CD14-positive monocyte (primary cell): ENCODE measurements at regions not wholly inside any gene's neighbourhood (a gene's known extent, or its start where the extent isn't known, plus 50 kb on each side); places are given as distances from the start of the nearest gene placed in this dataset.

Experiments used
- DNase-seq, 3 donors: peaks; one replicate each; pipeline ENCODE4 v3.0.0-alpha.2; 2011 to 2022
- H2AFZ ChIP-seq: 2 replicates; pipeline ENCODE4 v1.6.0; 2012; ENCODE audit warnings: mild to moderate bottlenecking, low read depth, low read length, inconsistent platforms; ENCODE audit not compliant: insufficient read depth, poor library complexity, severe bottlenecking
- H3K27ac ChIP-seq, 2 donors: 1 replicate in 1 of 2; 2 replicates in 1 of 2; pipeline ENCODE4 v1.5.1; 2012 to 2013; ENCODE audit warnings: low read length in 2 of 2, control low read depth in 1 of 2, inconsistent platforms in 1 of 2, low read depth in 1 of 2, mild to moderate bottlenecking in 1 of 2
- H3K27me3 ChIP-seq, 2 donors: one replicate each; pipeline versions ENCODE4 v1.6.0 to v1.6.1; 2011 to 2013; ENCODE audit warnings: low read length in 2 of 2; ENCODE audit not compliant: control insufficient read depth in 2 of 2, insufficient read depth in 2 of 2
- H3K36me3 ChIP-seq, 2 donors: replicated peaks in 1 of 2; 1 replicate in 1 of 2; 2 replicates in 1 of 2; pipeline versions ENCODE4 v1.5.1 to v1.6.1; 2012 to 2013; ENCODE audit warnings: low read length in 2 of 2, control low read depth in 1 of 2, inconsistent platforms in 1 of 2, mild to moderate bottlenecking in 1 of 2; ENCODE audit not compliant: insufficient read depth in 2 of 2, control insufficient read depth in 1 of 2
- H3K4me1 ChIP-seq, 2 donors: 1 replicate in 1 of 2; 2 replicates in 1 of 2; pipeline versions ENCODE4 v1.5.1 to v1.6.1; 2012 to 2013; ENCODE audit warnings: low read length in 2 of 2, control low read depth in 1 of 2, inconsistent platforms in 1 of 2, mild to moderate bottlenecking in 1 of 2, moderate library complexity in 1 of 2; ENCODE audit not compliant: insufficient read depth in 2 of 2, control insufficient read depth in 1 of 2
- H3K4me2 ChIP-seq: replicated peaks from 2 replicates; pipeline ENCODE3; 2012; ENCODE audit warnings: low read length, moderate library complexity, mild to moderate bottlenecking; ENCODE audit not compliant: poor library complexity, severe bottlenecking; ENCODE audit errors: extremely low read depth
- H3K4me3 ChIP-seq, 3 experiments: fragments of 200-600 bp in 1 of 3; sonication (generic) in 1 of 3; replicated peaks in 1 of 3; 1 replicate in 2 of 3; 2 replicates in 1 of 3; pipeline ENCODE4 v1.5.1; 2011 to 2013; ENCODE audit warnings: low read length in 3 of 3, mild to moderate bottlenecking in 3 of 3, control low read depth in 2 of 3, low read depth in 2 of 3, inconsistent platforms in 1 of 3, moderate library complexity in 1 of 3
- H3K79me2 ChIP-seq: 2 replicates; pipeline ENCODE4 v1.6.0; 2012; ENCODE audit warnings: mild to moderate bottlenecking, control low read depth, inconsistent platforms, low read length, moderate library complexity; ENCODE audit not compliant: insufficient read depth
- H3K9ac ChIP-seq: 2 replicates; pipeline ENCODE4 v1.6.0; 2017; ENCODE audit warnings: low read length, mild to moderate bottlenecking; ENCODE audit not compliant: insufficient read depth, poor library complexity, severe bottlenecking
- H3K9me3 ChIP-seq, 2 donors: replicated peaks in 1 of 2; 1 replicate in 1 of 2; 2 replicates in 1 of 2; pipeline versions ENCODE4 v1.5.1 to v1.6.1; 2012 to 2013; ENCODE audit warnings: low read length in 2 of 2, control low read depth in 1 of 2; ENCODE audit not compliant: control insufficient read depth in 1 of 2, insufficient read depth in 1 of 2
- H4K20me1 ChIP-seq: 2 replicates; pipeline ENCODE4 v1.6.0; 2012; ENCODE audit warnings: mild to moderate bottlenecking, low read length, control low read depth, moderate library complexity; ENCODE audit not compliant: insufficient read depth
- H3K27ac Mint-ChIP-seq, 7 donors: one replicate each; pipeline ENCODE4 v1.8.0; 2020; ENCODE audit warnings: mild to moderate bottlenecking in 7 of 7, mixed read lengths in 7 of 7, moderate library complexity in 6 of 7, inconsistent platforms in 2 of 7
- H3K27me3 Mint-ChIP-seq, 3 donors: one replicate each; pipeline ENCODE4 v1.8.0; 2021 to 2022; ENCODE audit warnings: low read depth in 3 of 3, mild to moderate bottlenecking in 3 of 3, mixed read lengths in 3 of 3, moderate library complexity in 3 of 3, inconsistent platforms in 1 of 3
- H3K36me3 Mint-ChIP-seq, 2 donors: one replicate each; pipeline ENCODE4 v1.8.0; 2020; ENCODE audit warnings: mixed read lengths in 2 of 2, inconsistent platforms in 1 of 2, mild to moderate bottlenecking in 1 of 2
- H3K4me1 Mint-ChIP-seq: one replicate; pipeline ENCODE4 v1.8.0; 2020; ENCODE audit warnings: mild to moderate bottlenecking, mixed read lengths
- H3K4me3 Mint-ChIP-seq, 2 donors: one replicate each; pipeline ENCODE4 v1.8.0; 2020; ENCODE audit warnings: mild to moderate bottlenecking in 2 of 2, mixed read lengths in 2 of 2, moderate library complexity in 1 of 2
- H3K9me3 Mint-ChIP-seq, 7 donors: one replicate each; pipeline ENCODE4 v1.8.0; 2020 to 2022; ENCODE audit warnings: mixed read lengths in 7 of 7, mild to moderate bottlenecking in 6 of 7, moderate library complexity in 6 of 7, inconsistent platforms in 2 of 7
- WGBS: methylation state at CpG from one replicate; pipeline ENCODE4 v1.1.5; 2013; ENCODE audit warnings: missing lambda C conversion rate; ENCODE audit not compliant: insufficient coverage; 5-methylcytosine and 5-hydroxymethylcytosine counted together
- intact Hi-C, 2 donors: fragments of 100-400 bp; cut with micrococcal nuclease; formaldehyde crosslinking; loops; one replicate each; pipeline versions ENCODE4 v1.15.0 to v1.15.1; 2023
- TF ChIP-seq, protein P1 (sequence below): fragments of 200-600 bp; IDR thresholded peaks from one replicate; pipeline ENCODE4 v1.8.0; 2022; ENCODE audit warnings: antibody characterized with exemption, mild to moderate bottlenecking

DNA sequence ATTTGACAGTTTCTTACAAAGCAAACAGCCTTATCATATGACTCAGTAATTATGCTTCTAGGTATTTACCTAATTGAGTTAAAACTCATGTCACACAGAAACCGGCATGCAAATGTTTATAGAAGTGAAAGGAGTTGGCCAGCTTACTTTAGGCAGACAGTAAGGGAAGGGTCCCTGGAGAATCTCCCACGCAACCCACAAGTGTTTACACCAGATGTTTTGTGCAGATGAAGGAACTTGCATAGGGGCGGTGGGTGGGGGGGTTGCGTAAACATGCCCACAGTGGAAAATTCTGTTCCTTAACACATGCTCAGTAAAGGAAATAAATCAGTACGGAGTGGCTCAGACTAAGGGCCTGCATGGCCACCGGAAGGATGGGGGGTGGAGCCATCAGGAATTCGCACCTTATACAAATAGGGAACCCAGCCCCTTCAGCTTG is 330.5 kb upstream of the AADAT start:
- H3K4me3 Mint-ChIP-seq, result no peak overlapping the region
- H2AFZ ChIP-seq, result no peak overlapping the region
- no peaks in the 10 kb centered on the region for H3K36me3 ChIP-seq
- H3K36me3 Mint-ChIP-seq, result no peaks in the 10 kb centered on the region
- peaks cover 4 to 5% of the 10 kb centered on the region in 2 donors for H3K9me3 ChIP-seq
- no peak for DNase-seq
- H3K27ac Mint-ChIP-seq, result no peak overlapping the region
- no peak overlapping the region for H3K27ac ChIP-seq
- H3K9ac ChIP-seq, result no peak overlapping the region
- TF ChIP-seq, protein P1, sequence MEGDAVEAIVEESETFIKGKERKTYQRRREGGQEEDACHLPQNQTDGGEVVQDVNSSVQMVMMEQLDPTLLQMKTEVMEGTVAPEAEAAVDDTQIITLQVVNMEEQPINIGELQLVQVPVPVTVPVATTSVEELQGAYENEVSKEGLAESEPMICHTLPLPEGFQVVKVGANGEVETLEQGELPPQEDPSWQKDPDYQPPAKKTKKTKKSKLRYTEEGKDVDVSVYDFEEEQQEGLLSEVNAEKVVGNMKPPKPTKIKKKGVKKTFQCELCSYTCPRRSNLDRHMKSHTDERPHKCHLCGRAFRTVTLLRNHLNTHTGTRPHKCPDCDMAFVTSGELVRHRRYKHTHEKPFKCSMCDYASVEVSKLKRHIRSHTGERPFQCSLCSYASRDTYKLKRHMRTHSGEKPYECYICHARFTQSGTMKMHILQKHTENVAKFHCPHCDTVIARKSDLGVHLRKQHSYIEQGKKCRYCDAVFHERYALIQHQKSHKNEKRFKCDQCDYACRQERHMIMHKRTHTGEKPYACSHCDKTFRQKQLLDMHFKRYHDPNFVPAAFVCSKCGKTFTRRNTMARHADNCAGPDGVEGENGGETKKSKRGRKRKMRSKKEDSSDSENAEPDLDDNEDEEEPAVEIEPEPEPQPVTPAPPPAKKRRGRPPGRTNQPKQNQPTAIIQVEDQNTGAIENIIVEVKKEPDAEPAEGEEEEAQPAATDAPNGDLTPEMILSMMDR, result no peak
- intact Hi-C loops, result no loop called here
- no peaks in the 10 kb centered on the region for H3K27me3 ChIP-seq
- no peaks in the 10 kb centered on the region for H3K27me3 Mint-ChIP-seq
- H3K79me2 ChIP-seq, result no peaks in the 10 kb centered on the region
- no peaks in the 10 kb centered on the region for H3K4me1 Mint-ChIP-seq
- H3K4me3 ChIP-seq, result no peak overlapping the region
- no peak overlapping the region for H3K4me2 ChIP-seq
- H3K9me3 Mint-ChIP-seq, result peaks cover 0 to 9% (median 3%) of the 10 kb centered on the region in 7 donors
- no peaks in the 10 kb centered on the region for H3K4me1 ChIP-seq
- WGBS, result no CpG with 5 or more reads among the region's 7 CpGs
- H4K20me1 ChIP-seq, result no peaks in the 10 kb centered on the region

DNA sequence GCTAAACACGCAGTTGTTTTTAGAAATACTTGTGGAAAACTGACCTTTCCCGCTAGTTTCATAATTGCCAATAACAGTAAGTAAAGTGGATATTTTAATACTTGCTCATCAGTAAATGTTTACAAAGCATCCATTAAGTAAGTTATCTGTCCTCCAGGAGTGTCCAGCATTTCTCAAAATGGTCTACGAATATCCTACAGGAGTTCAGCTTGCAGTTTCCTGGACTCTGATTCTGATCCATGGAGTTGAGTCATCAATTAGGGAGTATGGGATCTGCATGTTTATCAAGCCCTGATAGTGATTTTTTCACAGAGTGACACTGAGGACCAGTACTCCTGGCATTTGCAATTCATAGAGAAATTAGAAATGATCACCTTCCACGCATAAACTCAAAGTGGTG is 325.2 kb upstream of the AADAT start:
- Mint-ChIP-seq H3K4me3 (no peak overlapping the region), H3K4me1 (no peaks in the 10 kb centered on the region), H3K36me3 (no peaks in the 10 kb centered on the region), H3K27ac (no peak overlapping the region), H3K27me3 (peaks cover 0 to 1% (median 0%) of the 10 kb centered on the region in 3 donors), H3K9me3 (peaks cover 0 to 9% (median 6%) of the 10 kb centered on the region in 7 donors)
- intact Hi-C loops, result no loop called here
- Histone ChIP-seq H3K27me3 (no peaks in the 10 kb centered on the region), H2AFZ (no peak overlapping the region), H3K79me2 (no peaks in the 10 kb centered on the region), H3K4me2 (no peak overlapping the region), H3K4me1 (no peaks in the 10 kb centered on the region), H3K36me3 (no peaks in the 10 kb centered on the region), H3K9ac (no peak overlapping the region), H3K9me3 (no peaks in the 10 kb centered on the region), H3K27ac (no peak overlapping the region), H3K4me3 (no peak overlapping the region), H4K20me1 (no peaks in the 10 kb centered on the region)
- TF ChIP-seq, protein P1, result no peak
- no peak for DNase-seq
- WGBS, result 100% methylated on average over 1 of the region's 4 CpGs
